ENCODE measurements at regions not wholly inside any gene's neighbourhood (a gene's known extent, or its start where the extent isn't known, plus 50 kb on each side); places are given as distances from the start of the nearest gene placed in this dataset.

DNA sequence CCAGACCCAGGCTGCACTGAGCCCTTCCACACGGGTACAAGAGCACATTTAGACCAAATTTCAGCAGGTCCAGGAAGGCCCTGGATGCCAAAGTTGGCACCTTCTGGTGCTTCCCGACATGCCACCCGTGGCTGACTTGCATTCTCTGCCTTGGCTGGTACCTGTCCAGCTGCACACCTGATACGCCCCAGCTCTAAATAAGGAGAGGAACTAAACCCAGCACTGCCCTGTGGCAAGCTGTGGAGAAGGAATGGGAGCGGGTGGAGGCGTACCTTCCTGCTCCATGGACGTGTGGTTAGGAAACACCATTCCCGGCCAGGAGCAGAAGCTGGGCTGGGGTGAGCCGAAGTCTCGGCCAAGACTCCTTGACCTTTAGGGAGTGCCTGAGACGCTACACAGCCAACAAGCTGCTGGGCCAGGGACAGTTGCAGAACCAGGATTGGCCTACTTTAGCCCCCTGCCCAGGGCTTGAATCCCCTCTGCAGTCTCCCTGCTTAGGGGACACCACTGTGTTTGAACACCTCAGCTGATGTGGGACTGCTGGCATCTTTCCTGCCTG is 86.5 kb upstream of the TAF1B start (continued):
- TF ChIP-seq, protein P1, sequence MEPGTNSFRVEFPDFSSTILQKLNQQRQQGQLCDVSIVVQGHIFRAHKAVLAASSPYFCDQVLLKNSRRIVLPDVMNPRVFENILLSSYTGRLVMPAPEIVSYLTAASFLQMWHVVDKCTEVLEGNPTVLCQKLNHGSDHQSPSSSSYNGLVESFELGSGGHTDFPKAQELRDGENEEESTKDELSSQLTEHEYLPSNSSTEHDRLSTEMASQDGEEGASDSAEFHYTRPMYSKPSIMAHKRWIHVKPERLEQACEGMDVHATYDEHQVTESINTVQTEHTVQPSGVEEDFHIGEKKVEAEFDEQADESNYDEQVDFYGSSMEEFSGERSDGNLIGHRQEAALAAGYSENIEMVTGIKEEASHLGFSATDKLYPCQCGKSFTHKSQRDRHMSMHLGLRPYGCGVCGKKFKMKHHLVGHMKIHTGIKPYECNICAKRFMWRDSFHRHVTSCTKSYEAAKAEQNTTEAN (CRISPR knock-in tag; IDR thresholded peaks at IDR 0.05) = no peak
- no peak for TF ChIP-seq JUN (CRISPR knock-in tag; IDR thresholded peaks at IDR 0.05)
- TF ChIP-seq ZNF671 (CRISPR knock-in tag; IDR thresholded peaks at IDR 0.05) = no peak
- no peak for TF ChIP-seq GTF2I (CRISPR knock-in tag; conservative IDR thresholded peaks at IDR 0.05)
- TF ChIP-seq KAT7 (CRISPR knock-in tag; IDR thresholded peaks at IDR 0.05; ENCODE audit: borderline replicate concordance) = no peak
- TF ChIP-seq SP1 (CRISPR knock-in tag; conservative IDR thresholded peaks at IDR 0.05) = no peak
- TF ChIP-seq ARID4B (CRISPR knock-in tag; IDR thresholded peaks at IDR 0.05; ENCODE audit: borderline replicate concordance) = no peak
- TF ChIP-seq, protein P2, sequence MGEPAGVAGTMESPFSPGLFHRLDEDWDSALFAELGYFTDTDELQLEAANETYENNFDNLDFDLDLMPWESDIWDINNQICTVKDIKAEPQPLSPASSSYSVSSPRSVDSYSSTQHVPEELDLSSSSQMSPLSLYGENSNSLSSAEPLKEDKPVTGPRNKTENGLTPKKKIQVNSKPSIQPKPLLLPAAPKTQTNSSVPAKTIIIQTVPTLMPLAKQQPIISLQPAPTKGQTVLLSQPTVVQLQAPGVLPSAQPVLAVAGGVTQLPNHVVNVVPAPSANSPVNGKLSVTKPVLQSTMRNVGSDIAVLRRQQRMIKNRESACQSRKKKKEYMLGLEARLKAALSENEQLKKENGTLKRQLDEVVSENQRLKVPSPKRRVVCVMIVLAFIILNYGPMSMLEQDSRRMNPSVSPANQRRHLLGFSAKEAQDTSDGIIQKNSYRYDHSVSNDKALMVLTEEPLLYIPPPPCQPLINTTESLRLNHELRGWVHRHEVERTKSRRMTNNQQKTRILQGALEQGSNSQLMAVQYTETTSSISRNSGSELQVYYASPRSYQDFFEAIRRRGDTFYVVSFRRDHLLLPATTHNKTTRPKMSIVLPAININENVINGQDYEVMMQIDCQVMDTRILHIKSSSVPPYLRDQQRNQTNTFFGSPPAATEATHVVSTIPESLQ (CRISPR knock-in tag; IDR thresholded peaks at IDR 0.05) = no peak
- no peak for TF ChIP-seq ZNF423 (CRISPR knock-in tag; IDR thresholded peaks at IDR 0.05)
- no peak for TF ChIP-seq CTCF (IDR thresholded peaks at IDR 0.05)
- TF ChIP-seq STAT6 (CRISPR knock-in tag; conservative IDR thresholded peaks at IDR 0.05; ENCODE audit: low read depth) = no peak

- Mint-ChIP-seq H3K27me3 (ENCODE audit: low read depth) (peaks cover 5% of the 10 kb centered on the region; the same call in 1 of the 2 replicates), H3K9me3 (no peaks in the 10 kb centered on the region), H3K4me1 (peaks cover 34% of the 10 kb centered on the region), H3K27ac (no peak overlapping the region), H3K4me3 (peak overlapping the region; percentile 56), H3K36me3 (no peaks in the 10 kb centered on the region)
- POLR2A ChIA-PET = no interaction called here
- ATAC-seq = peak; percentile 73
- peak; percentile 66 for DNase-seq (ENCODE audit: low spot score)
- CTCF ChIA-PET = interaction anchor here (0.8 to 6.5 kb wide), 7 partner anchors 8 to 63 kb away, joined by 3 to 82 read pairs (median 4); no protein-coding TSS in a partner anchor
- no peak for TF ChIP-seq ETV6 (CRISPR knock-in tag; IDR thresholded peaks at IDR 0.05)
- TF ChIP-seq STAT6 (CRISPR knock-in tag; conservative IDR thresholded peaks at IDR 0.05; ENCODE audit: low read depth) = no peak
- TF ChIP-seq RORB (CRISPR knock-in tag; IDR thresholded peaks at IDR 0.05) = no peak
- TF ChIP-seq ATF1 (CRISPR knock-in tag; IDR thresholded peaks at IDR 0.05) = no peak
- TF ChIP-seq, protein P3, sequence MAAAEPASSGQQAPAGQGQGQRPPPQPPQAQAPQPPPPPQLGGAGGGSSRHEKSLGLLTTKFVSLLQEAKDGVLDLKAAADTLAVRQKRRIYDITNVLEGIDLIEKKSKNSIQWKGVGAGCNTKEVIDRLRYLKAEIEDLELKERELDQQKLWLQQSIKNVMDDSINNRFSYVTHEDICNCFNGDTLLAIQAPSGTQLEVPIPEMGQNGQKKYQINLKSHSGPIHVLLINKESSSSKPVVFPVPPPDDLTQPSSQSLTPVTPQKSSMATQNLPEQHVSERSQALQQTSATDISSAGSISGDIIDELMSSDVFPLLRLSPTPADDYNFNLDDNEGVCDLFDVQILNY (CRISPR knock-in tag; IDR thresholded peaks at IDR 0.05) = no peak
- TF ChIP-seq ATF2 (CRISPR knock-in tag; IDR thresholded peaks at IDR 0.05; ENCODE audit: borderline replicate concordance, low read depth) = no peak
- no peak for TF ChIP-seq ZNF263 (CRISPR knock-in tag; IDR thresholded peaks at IDR 0.05; ENCODE audit: low read depth)
These were observed 85.6 kb upstream of the TAF1B start for GRCh38 chr2:9757501-9758264.

Data from WTC11 (cell line).